RWPE2 (cell line): ENCODE measurements at regions not wholly inside any gene's neighbourhood (a gene's known extent, or its start where the extent isn't known, plus 50 kb on each side); places are given as distances from the start of the nearest gene placed in this dataset.
"Not testable (repeated sequence)": the region's sequence is repeated elsewhere in the genome, so short reads cannot be mapped to it uniquely, and the experiment has no call there.

Source experiments
- ATAC-seq: fragments of 200-7000 bp; cut with Tn5 transposase; 3 replicates; pipeline ENCODE4 v1.9.1; 2021; ENCODE audit warnings: low read depth
- DNase-seq: peaks from one replicate; pipeline ENCODE4 v3.0.0-alpha.2; 2020; ENCODE audit warnings: low spot score
- H3K27ac ChIP-seq: fragments of 450-650 bp; 2 replicates; pipeline ENCODE4 v1.5.1; 2017; ENCODE audit warnings: mild to moderate bottlenecking; ENCODE audit not compliant: poor library complexity, severe bottlenecking
- H3K27me3 ChIP-seq: fragments of 250-450 bp; sonication (Bioruptor Pico); 2 replicates; pipeline ENCODE4 v1.5.1; 2021; ENCODE audit warnings: mild to moderate bottlenecking, moderate library complexity; ENCODE audit not compliant: insufficient read depth, poor library complexity, severe bottlenecking
- H3K36me3 ChIP-seq: fragments of 250-450 bp; sonication (Bioruptor Pico); 2 replicates; pipeline ENCODE4 v1.5.1; 2020; ENCODE audit warnings: low read depth, mild to moderate bottlenecking, moderate library complexity
- H3K4me1 ChIP-seq: fragments of 250-450 bp; sonication (Bioruptor Pico); 2 replicates; pipeline ENCODE4 v1.5.1; 2021; ENCODE audit warnings: mild to moderate bottlenecking, moderate library complexity; ENCODE audit not compliant: insufficient read depth, poor library complexity, severe bottlenecking
- H3K4me3 ChIP-seq: fragments of 250-450 bp; sonication (Bioruptor Pico); 2 replicates; pipeline ENCODE4 v1.5.1; 2021; ENCODE audit warnings: mild to moderate bottlenecking, moderate library complexity; ENCODE audit not compliant: severe bottlenecking
- H3K9me3 ChIP-seq: fragments of 250-450 bp; sonication (Bioruptor Pico); 2 replicates; pipeline ENCODE4 v1.5.1; 2021; ENCODE audit warnings: mild to moderate bottlenecking, moderate library complexity; ENCODE audit not compliant: severe bottlenecking
- TF ChIP-seq, protein P1 (sequence below): fragments of 450-650 bp; IDR thresholded peaks from one replicate; pipeline ENCODE4 v1.5.1; 2017; ENCODE audit warnings: mild to moderate bottlenecking, moderate library complexity; ENCODE audit not compliant: poor library complexity, severe bottlenecking

DNA sequence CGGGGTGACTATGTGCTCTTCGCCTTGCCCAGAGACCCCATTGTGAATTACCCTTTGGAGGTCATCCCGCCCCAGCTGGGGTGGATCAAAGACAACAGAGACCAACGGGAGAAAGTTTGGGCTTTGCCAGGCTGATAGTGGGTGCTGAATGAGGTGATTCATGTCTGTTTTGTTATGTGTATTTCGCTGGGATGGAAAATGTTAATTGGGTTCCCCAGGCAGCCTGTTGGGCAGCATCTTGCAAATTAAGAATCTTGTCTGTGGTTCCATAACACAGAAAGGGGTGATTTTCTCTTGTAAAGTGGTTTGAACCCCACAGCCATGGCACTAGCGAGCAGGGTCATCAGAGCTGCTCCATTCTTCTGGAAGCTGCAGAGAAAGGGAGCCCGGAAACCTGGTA is 63.1 kb upstream of the UNC93A start:
- H3K27ac ChIP-seq, result no peak overlapping the region
- no peaks in the 10 kb centered on the region for H3K9me3 ChIP-seq
- peaks cover 62% of the 10 kb centered on the region for H3K27me3 ChIP-seq
- DNase-seq (no peak), ATAC-seq (no peak)
- no peak overlapping the region for H3K4me3 ChIP-seq
- TF ChIP-seq, protein P1, sequence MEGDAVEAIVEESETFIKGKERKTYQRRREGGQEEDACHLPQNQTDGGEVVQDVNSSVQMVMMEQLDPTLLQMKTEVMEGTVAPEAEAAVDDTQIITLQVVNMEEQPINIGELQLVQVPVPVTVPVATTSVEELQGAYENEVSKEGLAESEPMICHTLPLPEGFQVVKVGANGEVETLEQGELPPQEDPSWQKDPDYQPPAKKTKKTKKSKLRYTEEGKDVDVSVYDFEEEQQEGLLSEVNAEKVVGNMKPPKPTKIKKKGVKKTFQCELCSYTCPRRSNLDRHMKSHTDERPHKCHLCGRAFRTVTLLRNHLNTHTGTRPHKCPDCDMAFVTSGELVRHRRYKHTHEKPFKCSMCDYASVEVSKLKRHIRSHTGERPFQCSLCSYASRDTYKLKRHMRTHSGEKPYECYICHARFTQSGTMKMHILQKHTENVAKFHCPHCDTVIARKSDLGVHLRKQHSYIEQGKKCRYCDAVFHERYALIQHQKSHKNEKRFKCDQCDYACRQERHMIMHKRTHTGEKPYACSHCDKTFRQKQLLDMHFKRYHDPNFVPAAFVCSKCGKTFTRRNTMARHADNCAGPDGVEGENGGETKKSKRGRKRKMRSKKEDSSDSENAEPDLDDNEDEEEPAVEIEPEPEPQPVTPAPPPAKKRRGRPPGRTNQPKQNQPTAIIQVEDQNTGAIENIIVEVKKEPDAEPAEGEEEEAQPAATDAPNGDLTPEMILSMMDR, result no peak
- no peaks in the 10 kb centered on the region for H3K4me1 ChIP-seq
- H3K36me3 ChIP-seq, result no peaks in the 10 kb centered on the region

DNA sequence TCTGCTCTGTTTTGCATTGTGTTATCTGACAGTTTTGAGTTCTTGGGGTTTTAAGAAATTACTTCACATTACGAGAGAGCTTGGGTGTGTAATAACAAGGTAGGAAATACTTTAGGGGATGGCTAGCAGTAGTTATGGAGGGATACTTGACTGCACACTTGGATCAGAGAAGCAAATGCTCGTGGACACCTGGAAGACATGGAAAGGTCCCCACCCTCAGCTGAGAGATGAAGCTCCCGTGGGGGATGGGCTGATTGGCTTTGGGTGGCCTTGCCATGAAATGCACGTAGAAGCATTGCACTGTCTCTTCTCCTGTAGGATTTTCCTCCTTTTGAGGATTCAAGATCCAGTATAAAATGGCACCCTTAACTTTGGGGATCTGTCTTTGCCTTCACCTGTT is 61.5 kb upstream of the UNC93A start:
- H3K4me3 ChIP-seq, result no peak overlapping the region
- H3K36me3 ChIP-seq, result no peaks in the 10 kb centered on the region
- TF ChIP-seq, protein P1, result no peak
- ATAC-seq (no peak), DNase-seq (no peak)
- H3K27me3 ChIP-seq, result peaks cover 77% of the 10 kb centered on the region
- H3K9me3 ChIP-seq, result no peaks in the 10 kb centered on the region
- H3K4me1 ChIP-seq, result no peaks in the 10 kb centered on the region
- H3K27ac ChIP-seq, result no peak overlapping the region

DNA sequence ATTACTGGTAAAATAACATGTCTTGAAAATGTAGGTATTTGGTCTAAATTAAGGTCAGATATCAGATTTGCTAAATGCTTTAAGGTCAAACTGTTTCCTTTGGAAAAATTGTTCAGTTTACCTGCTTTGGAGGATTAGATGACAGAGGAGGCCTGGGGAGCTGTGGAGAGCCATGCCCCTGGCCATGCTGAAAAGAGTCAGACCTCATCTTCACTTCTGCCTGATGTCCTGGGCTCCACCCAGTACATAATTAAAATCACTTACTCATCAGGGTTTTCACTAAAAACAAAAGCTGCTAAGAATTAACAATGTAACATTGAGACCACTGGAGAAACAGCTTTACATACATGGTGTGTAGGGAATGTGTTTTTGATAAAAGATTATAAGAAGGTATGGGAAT is 60.8 kb upstream of the UNC93A start:
- Histone ChIP-seq H3K36me3 (no peaks in the 10 kb centered on the region), H3K27ac (no peak overlapping the region), H3K9me3 (no peaks in the 10 kb centered on the region), H3K4me1 (no peaks in the 10 kb centered on the region), H3K4me3 (no peak overlapping the region), H3K27me3 (peaks cover 77% of the 10 kb centered on the region)
- TF ChIP-seq, protein P1, result no peak
- DNase-seq (no peak), ATAC-seq (no peak)

DNA sequence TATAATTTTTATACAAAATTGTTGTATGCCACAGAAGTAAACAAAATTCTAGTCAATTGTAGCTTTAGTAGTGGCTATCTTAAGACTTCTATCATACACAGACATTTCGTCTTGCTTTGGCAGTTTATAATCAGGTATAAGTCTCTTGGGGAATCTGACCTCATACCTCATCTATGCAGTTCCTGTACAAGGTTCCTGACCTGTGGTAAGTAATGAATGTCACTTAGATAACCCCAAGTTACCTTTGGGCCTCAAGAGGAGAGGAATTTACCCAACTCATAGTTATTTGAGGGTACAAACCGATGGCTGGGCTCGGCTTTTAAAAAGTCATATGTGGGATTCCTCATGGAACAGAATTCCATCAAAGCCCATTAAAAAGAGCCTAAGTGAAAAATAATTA is 58.8 kb upstream of the UNC93A start:
- H3K27me3 ChIP-seq, result peaks cover 65% of the 10 kb centered on the region
- H3K4me1 ChIP-seq, result no peaks in the 10 kb centered on the region
- no peak overlapping the region for H3K27ac ChIP-seq
- H3K4me3 ChIP-seq, result no peak overlapping the region
- no peaks in the 10 kb centered on the region for H3K9me3 ChIP-seq
- ATAC-seq (no peak), DNase-seq (no peak)
- no peaks in the 10 kb centered on the region for H3K36me3 ChIP-seq
- TF ChIP-seq, protein P1, result no peak

DNA sequence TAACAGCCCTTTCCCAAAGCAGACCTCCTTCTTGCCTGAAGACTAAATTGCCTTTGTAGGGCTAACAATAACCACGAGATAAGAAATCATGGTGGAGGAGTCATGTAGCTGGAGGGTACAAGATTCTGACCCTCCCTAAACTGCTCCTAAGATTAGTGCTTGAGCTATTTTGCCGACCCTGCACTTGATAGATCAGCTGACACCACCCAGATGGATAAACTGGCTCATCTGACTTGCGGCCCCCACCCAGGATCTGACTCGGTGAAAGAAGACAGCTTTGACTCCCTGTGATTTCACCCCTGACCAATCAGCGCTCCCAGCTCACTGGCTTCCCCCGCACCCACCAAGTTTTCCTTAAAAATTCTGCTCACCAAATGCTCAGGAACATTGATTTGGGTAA is 57.6 kb upstream of the UNC93A start:
- TF ChIP-seq, protein P1, result no peak
- no peaks in the 10 kb centered on the region for H3K9me3 ChIP-seq
- no peak for ATAC-seq
- H3K27ac ChIP-seq, result no peak overlapping the region
- no peaks in the 10 kb centered on the region for H3K36me3 ChIP-seq
- H3K4me3 ChIP-seq, result no peak overlapping the region
- DNase-seq, result no peak
- no peaks in the 10 kb centered on the region for H3K4me1 ChIP-seq
- peaks cover 57% of the 10 kb centered on the region for H3K27me3 ChIP-seq

DNA sequence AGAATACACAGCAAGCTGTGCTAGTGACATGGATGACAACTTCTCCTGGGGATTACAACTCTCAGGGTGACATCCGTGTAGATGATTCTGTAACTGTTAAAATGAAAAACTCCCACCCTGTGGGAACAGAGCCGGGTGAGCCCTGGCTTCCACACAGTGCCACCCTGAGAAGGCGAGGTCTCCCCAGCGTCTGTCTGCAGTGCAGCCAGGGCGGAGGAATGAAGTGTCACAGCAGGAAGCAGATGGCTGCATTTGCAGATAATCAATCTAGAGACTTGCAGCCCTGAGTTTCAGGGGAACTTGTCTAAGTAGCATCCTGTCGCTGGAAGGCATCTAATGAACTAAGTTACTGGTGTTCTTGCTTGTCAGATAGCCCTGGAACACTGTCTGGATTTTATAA is 56.5 kb upstream of the UNC93A start:
- not testable (repeated sequence) for H3K4me1 ChIP-seq, H3K36me3 ChIP-seq, H3K9me3 ChIP-seq, ATAC-seq, H3K27ac ChIP-seq, DNase-seq, H3K4me3 ChIP-seq
- peaks cover 46% of the 10 kb centered on the region for H3K27me3 ChIP-seq
